ENCODE measurements at regions not wholly inside any gene's neighbourhood (a gene's known extent, or its start where the extent isn't known, plus 50 kb on each side); places are given as distances from the start of the nearest gene placed in this dataset.
A peak's percentile ranks its signal among the peaks of the same experiment; 100 is the strongest.

- Mint-ChIP-seq H3K27ac (no peak overlapping the region), H3K36me3 (no peaks in the 10 kb centered on the region), H3K4me1 (no peaks in the 10 kb centered on the region), H3K27me3 (peaks cover 7 to 17% (median 12%) of the 10 kb centered on the region in 5 donors), H3K4me3 (no peak overlapping the region), H3K9me3 (peaks cover 0 to 1% (median 0%) of the 10 kb centered on the region in 9 donors)
- DNase-seq (peak in 1 of 10 donors; percentile 4), ATAC-seq (no peak)
- POLR2A ChIA-PET, result no interaction called here
Measured at GRCh38 chr2:238987352-238987981, 139.6 kb downstream of the TWIST2 start.

GRCh38 chr2:238988105-238988504, 140.2 kb downstream of the TWIST2 start:
- peak in 1 of 10 donors; percentile 14 for DNase-seq
- POLR2A ChIA-PET, result no interaction called here
- no peaks in the 10 kb centered on the region for H3K36me3 Mint-ChIP-seq
- H3K4me1 Mint-ChIP-seq, result no peaks in the 10 kb centered on the region
- no peak overlapping the region for H3K4me3 Mint-ChIP-seq
- peaks cover 5 to 20% (median 12%) of the 10 kb centered on the region in 5 donors for H3K27me3 Mint-ChIP-seq
- ATAC-seq, result no peak
- H3K27ac Mint-ChIP-seq, result no peak overlapping the region
- H3K9me3 Mint-ChIP-seq, result peaks cover 0 to 1% (median 0%) of the 10 kb centered on the region in 9 donors

GRCh38 chr2:238988752-238989151, 140.9 kb downstream of the TWIST2 start:
- Mint-ChIP-seq H3K4me1 (no peaks in the 10 kb centered on the region), H3K27ac (no peak overlapping the region), H3K9me3 (peaks cover 0 to 5% (median 0%) of the 10 kb centered on the region in 9 donors), H3K36me3 (no peaks in the 10 kb centered on the region), H3K4me3 (no peak overlapping the region), H3K27me3 (peaks cover 4 to 20% (median 12%) of the 10 kb centered on the region in 5 donors)
- DNase-seq (peak in 1 of 10 donors; percentile 10), ATAC-seq (no peak)
- POLR2A ChIA-PET, result no interaction called here

DNA sequence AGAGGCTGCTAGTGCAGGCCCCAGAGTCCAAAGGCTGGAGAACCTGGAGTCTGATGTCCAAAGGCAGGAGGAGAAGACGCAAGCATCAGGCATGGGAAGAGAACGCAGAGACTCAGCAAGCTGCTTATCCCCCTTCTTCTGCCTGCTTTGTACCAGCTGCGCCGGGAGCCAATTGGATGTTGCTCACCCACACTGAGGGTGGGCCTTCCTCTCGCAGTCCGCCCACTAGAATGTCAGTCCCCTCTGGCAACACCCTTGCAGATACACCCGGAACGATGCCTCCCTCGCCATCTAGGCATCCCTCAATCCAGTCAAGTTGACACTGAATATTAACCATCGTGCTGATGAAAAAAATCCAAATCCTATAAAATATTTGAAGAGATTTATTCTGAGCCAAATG, 141.6 kb downstream of the TWIST2 start:
- Mint-ChIP-seq H3K36me3 (no peaks in the 10 kb centered on the region), H3K9me3 (peaks cover 0 to 12% (median 4%) of the 10 kb centered on the region in 9 donors), H3K27ac (no peak overlapping the region), H3K4me1 (no peaks in the 10 kb centered on the region), H3K4me3 (no peak overlapping the region), H3K27me3 (peaks cover 4 to 18% (median 12%) of the 10 kb centered on the region in 5 donors)
- DNase-seq, result peak in 1 of 10 donors; percentile 3
- no peak for ATAC-seq
- POLR2A ChIA-PET, result no interaction called here

DNA sequence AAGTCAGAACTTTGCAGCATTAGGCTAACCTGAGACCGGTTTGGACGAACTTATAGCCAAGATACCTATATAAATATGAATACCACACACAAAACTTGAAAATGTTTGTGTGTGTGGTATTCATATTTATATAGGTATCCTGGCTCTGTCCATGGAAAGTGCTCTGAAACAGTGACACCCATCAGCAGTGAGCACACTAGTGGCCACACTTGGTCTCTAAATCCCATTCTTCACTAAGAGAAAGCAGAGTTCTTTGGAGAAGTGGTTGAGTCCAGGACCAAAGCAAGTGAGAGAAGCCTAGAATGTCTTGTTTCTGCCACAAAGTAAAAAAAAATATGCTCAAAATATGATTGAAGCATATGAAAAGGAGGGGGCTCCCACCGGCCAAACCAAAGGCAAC, 146.5 kb downstream of the TWIST2 start:
- Mint-ChIP-seq H3K4me3 (no peak overlapping the region), H3K9me3 (peaks cover 0 to 14% (median 4%) of the 10 kb centered on the region in 9 donors), H3K36me3 (no peaks in the 10 kb centered on the region), H3K4me1 (no peaks in the 10 kb centered on the region), H3K27me3 (peaks cover 2 to 22% (median 13%) of the 10 kb centered on the region in 5 donors), H3K27ac (no peak overlapping the region)
- DNase-seq, result no peak
- ATAC-seq, result no peak
- POLR2A ChIA-PET, result no interaction called here

DNA sequence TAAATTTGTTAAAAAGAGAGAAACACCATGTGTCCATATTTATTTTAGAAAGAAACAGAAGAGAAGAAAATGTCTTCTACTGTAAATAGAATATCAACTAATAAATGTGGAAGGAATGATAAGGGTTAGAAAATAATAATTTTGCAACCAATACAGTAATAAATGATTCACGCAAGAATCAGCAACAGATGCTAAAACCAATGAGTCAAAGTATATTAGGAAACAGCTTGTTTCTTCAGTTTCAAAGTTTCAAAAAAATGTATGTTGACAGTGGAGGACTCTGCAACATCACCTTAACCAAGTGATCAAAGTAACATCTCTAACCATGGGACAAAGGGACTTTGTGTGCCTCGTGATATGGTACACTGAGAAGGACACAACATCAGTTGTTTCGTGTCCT, 147.0 kb downstream of the TWIST2 start:
- no peak for DNase-seq
- ATAC-seq, result no peak
- no peak overlapping the region for H3K27ac Mint-ChIP-seq
- POLR2A ChIA-PET, result no interaction called here
- H3K9me3 Mint-ChIP-seq, result peaks cover 0 to 14% (median 4%) of the 10 kb centered on the region in 9 donors
- no peak overlapping the region for H3K4me3 Mint-ChIP-seq
- H3K27me3 Mint-ChIP-seq, result peaks cover 2 to 22% (median 13%) of the 10 kb centered on the region in 5 donors
- H3K4me1 Mint-ChIP-seq, result no peaks in the 10 kb centered on the region
- H3K36me3 Mint-ChIP-seq, result no peaks in the 10 kb centered on the region

GRCh38 chr2:238995634-238996033, 147.7 kb downstream of the TWIST2 start:
- POLR2A ChIA-PET, result no interaction called here
- H3K27me3 Mint-ChIP-seq, result peaks cover 2 to 22% (median 13%) of the 10 kb centered on the region in 5 donors

DNA sequence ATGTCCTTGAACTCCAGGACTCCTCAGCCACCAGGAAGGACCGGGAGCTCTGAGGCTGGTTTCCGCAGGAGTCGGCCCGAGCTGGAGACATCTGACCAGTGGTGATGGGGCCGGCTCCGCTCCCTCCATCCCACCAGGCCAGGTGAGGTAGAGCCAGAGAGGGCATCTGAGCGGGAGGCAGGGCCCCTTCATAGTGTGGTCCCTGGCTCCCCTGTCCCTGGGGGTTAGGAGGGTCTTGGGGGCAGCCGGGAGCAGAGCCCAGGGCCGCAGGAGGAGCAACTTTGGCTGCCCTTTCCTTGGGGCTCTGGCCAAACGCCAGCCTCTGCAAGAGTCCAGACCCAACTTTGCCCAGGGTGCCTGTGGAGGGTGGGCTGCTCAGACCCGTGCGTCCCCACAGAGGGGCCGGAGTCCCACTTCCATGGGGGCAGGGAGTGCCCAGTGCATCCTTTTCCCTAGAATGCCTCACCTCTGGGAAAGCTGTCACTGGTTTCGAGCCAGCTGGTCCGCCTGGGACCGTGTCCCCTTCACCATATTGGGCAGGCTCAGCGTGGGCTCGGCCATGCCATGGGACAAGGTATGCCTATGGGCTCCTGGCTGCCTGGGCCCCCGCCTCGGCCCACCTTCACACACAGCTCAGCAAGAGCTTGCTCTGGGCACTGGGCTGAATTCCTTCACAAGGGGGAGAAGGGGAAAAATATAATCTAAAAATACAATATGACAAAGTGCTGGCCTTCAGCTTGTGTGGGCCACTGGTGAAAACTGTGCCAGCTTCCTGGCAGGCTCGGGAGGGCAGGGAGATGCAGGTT, 148.6 kb downstream of the TWIST2 start:
- H3K27me3 Mint-ChIP-seq, result peaks cover 1 to 23% (median 12%) of the 10 kb centered on the region in 5 donors
- H3K4me3 Mint-ChIP-seq, result no peak overlapping the region
- peak overlapping the region in 1 of 10 donors; percentile 56 for H3K27ac Mint-ChIP-seq
- POLR2A ChIA-PET, result no interaction called here
- H3K9me3 Mint-ChIP-seq, result peaks cover 2 to 23% (median 4%) of the 10 kb centered on the region in 9 donors
- no peaks in the 10 kb centered on the region for H3K4me1 Mint-ChIP-seq
- peaks cover 0 to 3% (median 0%) of the 10 kb centered on the region in 3 donors for H3K36me3 Mint-ChIP-seq
- ATAC-seq (no peak), DNase-seq (no peak)

More at GRCh38 chr2:238995634-238996033, 147.7 kb downstream of the TWIST2 start:
- H3K4me1 Mint-ChIP-seq, result no peaks in the 10 kb centered on the region
- peaks cover 0 to 14% (median 4%) of the 10 kb centered on the region in 9 donors for H3K9me3 Mint-ChIP-seq
- no peak for ATAC-seq
- no peaks in the 10 kb centered on the region for H3K36me3 Mint-ChIP-seq
- H3K4me3 Mint-ChIP-seq, result no peak overlapping the region
- DNase-seq, result no peak
- H3K27ac Mint-ChIP-seq, result no peak overlapping the region

- H3K27me3 Mint-ChIP-seq, result peaks cover 0 to 28% (median 13%) of the 10 kb centered on the region in 5 donors
- ATAC-seq, result no peak
Measured at GRCh38 chr2:238997137-238997390, 149.2 kb downstream of the TWIST2 start.

GRCh38 chr2:238997684-238998083, 149.8 kb downstream of the TWIST2 start:
- POLR2A ChIA-PET, result no interaction called here
- DNase-seq (no peak), ATAC-seq (no peak)
- peaks cover 2 to 34% (median 11%) of the 10 kb centered on the region in 5 donors for H3K27me3 Mint-ChIP-seq
- peaks cover 0 to 14% (median 0%) of the 10 kb centered on the region in 3 donors for H3K36me3 Mint-ChIP-seq
- H3K27ac Mint-ChIP-seq, result no peak overlapping the region
- peaks cover 4 to 35% (median 14%) of the 10 kb centered on the region in 9 donors for H3K9me3 Mint-ChIP-seq
- H3K4me1 Mint-ChIP-seq, result no peaks in the 10 kb centered on the region
- no peak overlapping the region for H3K4me3 Mint-ChIP-seq

More at GRCh38 chr2:238997137-238997390, 149.2 kb downstream of the TWIST2 start:
- H3K36me3 Mint-ChIP-seq, result peaks cover 0 to 8% (median 0%) of the 10 kb centered on the region in 3 donors
- no peaks in the 10 kb centered on the region for H3K4me1 Mint-ChIP-seq
- no peak overlapping the region for H3K4me3 Mint-ChIP-seq
- H3K9me3 Mint-ChIP-seq, result peaks cover 4 to 28% (median 8%) of the 10 kb centered on the region in 9 donors
- no peak for DNase-seq
- no peak overlapping the region for H3K27ac Mint-ChIP-seq
- POLR2A ChIA-PET, result no interaction called here

Data from naive thymus-derived CD8-positive, alpha-beta T cell (primary cell).